Neural cell (in vitro differentiated cells): ENCODE measurements at regions not wholly inside any gene's neighbourhood (a gene's known extent, or its start where the extent isn't known, plus 50 kb on each side); places are given as distances from the start of the nearest gene placed in this dataset.
"Not testable (repeated sequence)": the region's sequence is repeated elsewhere in the genome, so short reads cannot be mapped to it uniquely, and the experiment has no call there.

Experiments used
- POLR2AphosphoS5 ChIP-seq: IDR thresholded peaks from 2 replicates; pipeline ENCODE4 v1.6.1; 2012
- TF ChIP-seq, protein P1 (sequence below): fragments of 450-650 bp; IDR thresholded peaks from 2 replicates; pipeline ENCODE4 v1.5.1; 2014; ENCODE audit warnings: antibody characterized with exemption, mild to moderate bottlenecking, moderate library complexity; ENCODE audit not compliant: poor library complexity, severe bottlenecking

DNA sequence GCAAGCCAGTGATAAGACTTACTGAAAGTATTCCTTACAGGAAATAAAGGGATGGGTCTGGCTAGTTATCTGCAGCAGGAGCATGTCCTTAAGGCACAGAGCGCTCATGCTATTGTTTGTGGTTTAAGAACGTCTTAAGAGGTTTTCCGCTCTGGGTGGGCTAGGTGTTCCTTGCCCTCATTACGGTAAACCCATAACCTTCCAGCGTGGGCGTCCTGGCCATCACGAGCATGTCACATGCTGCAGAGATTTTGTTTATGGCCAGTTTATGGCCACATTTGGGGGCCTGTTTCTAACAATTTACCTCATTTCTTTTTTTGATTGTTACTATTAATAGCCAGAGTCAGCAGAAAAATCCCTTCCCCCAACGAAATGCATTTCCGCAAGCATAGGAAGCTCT is 61.0 kb upstream of the TNK2 start:
- TF ChIP-seq, protein P1, sequence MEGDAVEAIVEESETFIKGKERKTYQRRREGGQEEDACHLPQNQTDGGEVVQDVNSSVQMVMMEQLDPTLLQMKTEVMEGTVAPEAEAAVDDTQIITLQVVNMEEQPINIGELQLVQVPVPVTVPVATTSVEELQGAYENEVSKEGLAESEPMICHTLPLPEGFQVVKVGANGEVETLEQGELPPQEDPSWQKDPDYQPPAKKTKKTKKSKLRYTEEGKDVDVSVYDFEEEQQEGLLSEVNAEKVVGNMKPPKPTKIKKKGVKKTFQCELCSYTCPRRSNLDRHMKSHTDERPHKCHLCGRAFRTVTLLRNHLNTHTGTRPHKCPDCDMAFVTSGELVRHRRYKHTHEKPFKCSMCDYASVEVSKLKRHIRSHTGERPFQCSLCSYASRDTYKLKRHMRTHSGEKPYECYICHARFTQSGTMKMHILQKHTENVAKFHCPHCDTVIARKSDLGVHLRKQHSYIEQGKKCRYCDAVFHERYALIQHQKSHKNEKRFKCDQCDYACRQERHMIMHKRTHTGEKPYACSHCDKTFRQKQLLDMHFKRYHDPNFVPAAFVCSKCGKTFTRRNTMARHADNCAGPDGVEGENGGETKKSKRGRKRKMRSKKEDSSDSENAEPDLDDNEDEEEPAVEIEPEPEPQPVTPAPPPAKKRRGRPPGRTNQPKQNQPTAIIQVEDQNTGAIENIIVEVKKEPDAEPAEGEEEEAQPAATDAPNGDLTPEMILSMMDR = not testable (repeated sequence)
- TF ChIP-seq POLR2AphosphoS5 = not testable (repeated sequence)
